HepG2 (cell line): ENCODE measurements at regions not wholly inside any gene's neighbourhood (a gene's known extent, or its start where the extent isn't known, plus 50 kb on each side); places are given as distances from the start of the nearest gene placed in this dataset.

Experiments
- GMEB2 ChIP-seq: IDR thresholded peaks from 2 replicates; pipeline ENCODE4 v1.6.1; 2016; ENCODE audit warnings: missing biosample characterization, missing genetic modification reagents, low read depth
- TEAD2 ChIP-seq: sonication (generic); formaldehyde crosslinking; IDR thresholded peaks from 2 replicates; pipeline ENCODE4 v1.9.0; 2021; ENCODE audit warnings: missing genetic modification reagents
- ZNF484 ChIP-seq: sonication (generic); formaldehyde crosslinking; IDR thresholded peaks from 2 replicates; pipeline ENCODE4 v1.5.1; 2020; ENCODE audit warnings: mild to moderate bottlenecking, low read depth, missing genetic modification reagents, borderline replicate concordance
- TF ChIP-seq, protein P1 (sequence below): sonication (generic); formaldehyde crosslinking; IDR thresholded peaks from 2 replicates; pipeline ENCODE4 v1.4.0; 2020; ENCODE audit warnings: mild to moderate bottlenecking, missing genetic modification reagents
- TF ChIP-seq, protein P2 (sequence below): sonication (generic); formaldehyde crosslinking; IDR thresholded peaks from 2 replicates; pipeline ENCODE4 v1.5.0; 2020; ENCODE audit warnings: mild to moderate bottlenecking, missing genetic modification reagents, moderate library complexity

DNA sequence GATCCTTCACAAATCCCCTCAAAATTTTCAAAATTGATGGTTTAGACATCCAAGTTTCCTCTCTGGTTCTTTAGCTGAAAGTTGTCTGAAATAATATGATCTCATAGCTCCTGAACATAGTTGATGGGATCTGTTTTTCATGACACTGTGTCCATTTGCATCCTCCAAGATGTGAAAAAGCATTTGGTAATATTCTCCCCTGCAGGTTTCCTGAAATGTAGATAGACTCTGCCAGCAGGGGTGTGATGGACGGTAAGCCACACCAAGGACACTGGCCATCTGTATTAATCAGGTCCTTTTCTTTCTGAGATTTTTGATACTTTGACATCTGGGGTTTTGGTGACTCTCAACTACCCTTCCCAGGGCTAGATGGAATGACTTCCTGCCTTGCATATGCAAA, 79.6 kb upstream of the GRB10 start:
- TF ChIP-seq GMEB2 (no peak), ZNF484 (CRISPR knock-in tag) (no peak), TEAD2 (no peak)
- TF ChIP-seq, protein P1, sequence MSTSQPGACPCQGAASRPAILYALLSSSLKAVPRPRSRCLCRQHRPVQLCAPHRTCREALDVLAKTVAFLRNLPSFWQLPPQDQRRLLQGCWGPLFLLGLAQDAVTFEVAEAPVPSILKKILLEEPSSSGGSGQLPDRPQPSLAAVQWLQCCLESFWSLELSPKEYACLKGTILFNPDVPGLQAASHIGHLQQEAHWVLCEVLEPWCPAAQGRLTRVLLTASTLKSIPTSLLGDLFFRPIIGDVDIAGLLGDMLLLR (CRISPR knock-in tag): no peak
- TF ChIP-seq, protein P2, sequence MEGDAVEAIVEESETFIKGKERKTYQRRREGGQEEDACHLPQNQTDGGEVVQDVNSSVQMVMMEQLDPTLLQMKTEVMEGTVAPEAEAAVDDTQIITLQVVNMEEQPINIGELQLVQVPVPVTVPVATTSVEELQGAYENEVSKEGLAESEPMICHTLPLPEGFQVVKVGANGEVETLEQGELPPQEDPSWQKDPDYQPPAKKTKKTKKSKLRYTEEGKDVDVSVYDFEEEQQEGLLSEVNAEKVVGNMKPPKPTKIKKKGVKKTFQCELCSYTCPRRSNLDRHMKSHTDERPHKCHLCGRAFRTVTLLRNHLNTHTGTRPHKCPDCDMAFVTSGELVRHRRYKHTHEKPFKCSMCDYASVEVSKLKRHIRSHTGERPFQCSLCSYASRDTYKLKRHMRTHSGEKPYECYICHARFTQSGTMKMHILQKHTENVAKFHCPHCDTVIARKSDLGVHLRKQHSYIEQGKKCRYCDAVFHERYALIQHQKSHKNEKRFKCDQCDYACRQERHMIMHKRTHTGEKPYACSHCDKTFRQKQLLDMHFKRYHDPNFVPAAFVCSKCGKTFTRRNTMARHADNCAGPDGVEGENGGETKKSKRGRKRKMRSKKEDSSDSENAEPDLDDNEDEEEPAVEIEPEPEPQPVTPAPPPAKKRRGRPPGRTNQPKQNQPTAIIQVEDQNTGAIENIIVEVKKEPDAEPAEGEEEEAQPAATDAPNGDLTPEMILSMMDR (CRISPR knock-in tag): no peak
